Brain microvascular endothelial cell (primary cell): ENCODE measurements at regions not wholly inside any gene's neighbourhood (a gene's known extent, or its start where the extent isn't known, plus 50 kb on each side); places are given as distances from the start of the nearest gene placed in this dataset.

Experiments
- DNase-seq: peaks from one replicate; pipeline ENCODE4 v3.0.0-alpha.2; 2020
- H3K27ac ChIP-seq: fragments of 250-450 bp; sonication (Bioruptor Pico); 2 replicates; pipeline ENCODE4 v1.5.1; 2020; ENCODE audit warnings: mild to moderate bottlenecking, moderate library complexity
- H3K27me3 ChIP-seq: fragments of 250-450 bp; sonication (Bioruptor Pico); replicated peaks from 2 replicates; pipeline ENCODE4 v1.5.1; 2020; ENCODE audit warnings: mild to moderate bottlenecking
- H3K36me3 ChIP-seq: fragments of 250-450 bp; sonication (Bioruptor Pico); replicated peaks from 2 replicates; pipeline ENCODE4 v1.5.1; 2020; ENCODE audit warnings: mild to moderate bottlenecking
- H3K4me3 ChIP-seq: 2 replicates; pipeline ENCODE4 v1.5.1; 2011; ENCODE audit warnings: low read depth, mild to moderate bottlenecking, control low read depth, low read length, moderate library complexity
- in situ Hi-C: cut with HindIII; loops from 2 replicates; pipeline ENCODE4 v1.10.0; 2017; ENCODE audit warnings: low sequenced_read_pairs, low pct_ligation_motif_present
- TF ChIP-seq, protein P1 (sequence below): IDR thresholded peaks from 2 replicates; pipeline ENCODE4 v1.5.1; 2011; ENCODE audit warnings: low read depth, mild to moderate bottlenecking, moderate library complexity, low read length, control low read depth, inconsistent platforms; ENCODE audit errors: missing control alignments

- no peak for DNase-seq
- no peak overlapping the region for H3K27ac ChIP-seq
- H3K27me3 ChIP-seq: no peaks in the 10 kb centered on the region
- TF ChIP-seq, protein P1, sequence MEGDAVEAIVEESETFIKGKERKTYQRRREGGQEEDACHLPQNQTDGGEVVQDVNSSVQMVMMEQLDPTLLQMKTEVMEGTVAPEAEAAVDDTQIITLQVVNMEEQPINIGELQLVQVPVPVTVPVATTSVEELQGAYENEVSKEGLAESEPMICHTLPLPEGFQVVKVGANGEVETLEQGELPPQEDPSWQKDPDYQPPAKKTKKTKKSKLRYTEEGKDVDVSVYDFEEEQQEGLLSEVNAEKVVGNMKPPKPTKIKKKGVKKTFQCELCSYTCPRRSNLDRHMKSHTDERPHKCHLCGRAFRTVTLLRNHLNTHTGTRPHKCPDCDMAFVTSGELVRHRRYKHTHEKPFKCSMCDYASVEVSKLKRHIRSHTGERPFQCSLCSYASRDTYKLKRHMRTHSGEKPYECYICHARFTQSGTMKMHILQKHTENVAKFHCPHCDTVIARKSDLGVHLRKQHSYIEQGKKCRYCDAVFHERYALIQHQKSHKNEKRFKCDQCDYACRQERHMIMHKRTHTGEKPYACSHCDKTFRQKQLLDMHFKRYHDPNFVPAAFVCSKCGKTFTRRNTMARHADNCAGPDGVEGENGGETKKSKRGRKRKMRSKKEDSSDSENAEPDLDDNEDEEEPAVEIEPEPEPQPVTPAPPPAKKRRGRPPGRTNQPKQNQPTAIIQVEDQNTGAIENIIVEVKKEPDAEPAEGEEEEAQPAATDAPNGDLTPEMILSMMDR: no peak
- no peaks in the 10 kb centered on the region for H3K36me3 ChIP-seq
- in situ Hi-C loops: no loop called here
- H3K4me3 ChIP-seq: no peak overlapping the region
Observed at GRCh38 chr12:92612611-92613010, 90.2 kb upstream of the PLEKHG7 start.

GRCh38 chr12:92608151-92609091 lies 94.4 kb upstream of the PLEKHG7 start:
- Histone ChIP-seq H3K27me3 (no peaks in the 10 kb centered on the region), H3K27ac (no peak overlapping the region), H3K36me3 (no peaks in the 10 kb centered on the region), H3K4me3 (no peak overlapping the region)
- in situ Hi-C loops: no loop called here
- peak; percentile 63 for DNase-seq
- TF ChIP-seq, protein P1: peak; percentile 67

GRCh38 chr12:92606956-92607355 lies 95.8 kb upstream of the PLEKHG7 start:
- no peaks in the 10 kb centered on the region for H3K36me3 ChIP-seq
- TF ChIP-seq, protein P1: peak; percentile 10
- no peak overlapping the region for H3K27ac ChIP-seq
- no peak overlapping the region for H3K4me3 ChIP-seq
- DNase-seq: no peak
- H3K27me3 ChIP-seq: no peaks in the 10 kb centered on the region
- in situ Hi-C loops: no loop called here

DNA sequence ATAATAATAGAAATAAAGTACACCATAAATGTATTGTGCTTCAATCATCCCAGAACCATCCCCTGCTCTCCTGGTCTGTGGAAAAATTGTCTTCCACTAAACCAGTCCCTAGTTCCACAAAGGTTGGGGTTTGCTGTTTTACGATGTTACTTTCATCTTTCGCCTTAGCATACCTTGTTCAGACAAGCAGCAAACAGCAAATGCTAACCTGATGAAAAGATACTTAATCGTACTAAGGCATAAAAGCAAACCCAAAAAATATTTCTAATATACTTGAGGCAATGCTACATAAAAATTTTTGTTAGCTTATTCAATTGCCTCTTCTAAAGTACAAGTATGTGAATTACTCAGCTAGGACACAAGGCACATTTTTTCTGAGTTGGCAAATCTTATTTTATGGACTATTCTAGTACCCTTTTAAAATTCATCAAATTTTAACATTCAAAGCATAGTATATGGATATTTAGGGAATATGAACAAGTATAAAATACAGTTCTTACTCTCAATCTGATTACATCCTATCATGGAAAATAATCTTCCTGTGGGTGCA lies 97.1 kb upstream of the PLEKHG7 start:
- in situ Hi-C loops: no loop called here
- no peaks in the 10 kb centered on the region for H3K36me3 ChIP-seq
- TF ChIP-seq, protein P1: no peak
- H3K4me3 ChIP-seq: no peak overlapping the region
- no peak overlapping the region for H3K27ac ChIP-seq
- no peaks in the 10 kb centered on the region for H3K27me3 ChIP-seq
- DNase-seq: no peak

GRCh38 chr12:92604786-92605185 lies 98.0 kb upstream of the PLEKHG7 start:
- no peak for DNase-seq
- Histone ChIP-seq H3K36me3 (no peaks in the 10 kb centered on the region), H3K27ac (no peak overlapping the region), H3K4me3 (no peak overlapping the region), H3K27me3 (no peaks in the 10 kb centered on the region)
- in situ Hi-C loops: no loop called here
- TF ChIP-seq, protein P1: no peak
